HCT116 (cell line): ENCODE measurements at regions not wholly inside any gene's neighbourhood (a gene's known extent, or its start where the extent isn't known, plus 50 kb on each side); places are given as distances from the start of the nearest gene placed in this dataset.

Experiments used
- ATAC-seq: fragments of 200-7000 bp; cut with Tn5 transposase; 2 replicates; pipeline ENCODE4 v1.9.1; 2020; ENCODE audit warnings: mild to moderate bottlenecking, moderate library complexity
- BruUV-seq: library from RNA; stranded (reverse); fragments of 400-500 nt; replicated peaks from 2 replicates; lab custom pipeline; 2021; lab: Mats Ljungman, UMichigan
- CTCF ChIA-PET: fragments of 300-600 bp; sonication (Branson Sonifier 250); formaldehyde crosslinking; loops from one replicate; lab custom pipeline; 2021; ENCODE audit warnings: antibody characterized with exemption; lab: Charles Lee
- POLR2A ChIA-PET: fragments of 300-600, 350-600 bp; sonication (Branson Sonifier 250); formaldehyde crosslinking; loops from one replicate; lab custom pipeline; 2021; ENCODE audit warnings: antibody characterized with exemption; lab: Charles Lee
- RAD21 ChIA-PET, 2 experiments: fragments of 300-600 bp; sonication (Branson Sonifier 250); formaldehyde crosslinking; loops; one replicate each; lab custom pipeline; 2023; ENCODE audit warnings: low total read pairs in 2 of 2; ENCODE audit not compliant: uncharacterized antibody in 2 of 2, unreplicated experiment in 2 of 2, low non-redundant PET in 1 of 2; lab: Charles Lee
- DNase-seq: peaks from one replicate; pipeline ENCODE4 v3.0.0-alpha.2; 2010; ENCODE audit warnings: low read depth, low spot score
- H2AFZ ChIP-seq: fragments of 200-600 bp; shearing (Covaris generic), sonication (generic); 2 replicates; pipeline ENCODE4 v1.6.1; 2017; ENCODE audit warnings: low read depth, mixed run types, mixed read lengths, antibody characterized with exemption, low read length; ENCODE audit not compliant: poor library complexity, severe bottlenecking
- H3K27ac ChIP-seq: 2 replicates; pipeline ENCODE4 v1.5.1; 2012; ENCODE audit warnings: low read depth, low read length
- H3K27me3 ChIP-seq: fragments of 200-600 bp; sonication (generic); 2 replicates; pipeline ENCODE4 v1.6.1; 2016; ENCODE audit warnings: mixed run types, low read length, mixed read lengths; ENCODE audit not compliant: insufficient read depth
- H3K36me3 ChIP-seq, 2 experiments: fragments of 200-500 bp in 1 of 2; fragments of 200-600 bp in 1 of 2; sonication (Bioruptor generic) in 1 of 2; sonication (generic) in 1 of 2; 2 replicates each; pipeline versions ENCODE4 v1.5.1 to v1.6.1; 2014 to 2016; ENCODE audit warnings: low read length in 2 of 2, inconsistent platforms in 1 of 2, mixed read lengths in 1 of 2, mixed run types in 1 of 2; ENCODE audit not compliant: insufficient read depth in 2 of 2, control insufficient read depth in 1 of 2
- H3K4me1 ChIP-seq, 2 experiments: fragments of 200-600 bp in 1 of 2; sonication (generic) in 1 of 2; 2 replicates each; pipeline versions ENCODE4 v1.5.1 to v1.6.1; 2012 to 2017; ENCODE audit warnings: low read length in 2 of 2, inconsistent platforms in 1 of 2, mild to moderate bottlenecking in 1 of 2, mixed read lengths in 1 of 2, mixed run types in 1 of 2, moderate library complexity in 1 of 2; ENCODE audit not compliant: insufficient read depth in 2 of 2, control insufficient read depth in 1 of 2
- H3K4me2 ChIP-seq: fragments of 200-600 bp; sonication (generic); 2 replicates; pipeline ENCODE4 v1.6.1; 2017; ENCODE audit warnings: mixed run types, low read length, mixed read lengths
- H3K4me3 ChIP-seq, 2 experiments: fragments of 200-600 bp in 1 of 2; sonication (generic) in 1 of 2; replicated peaks in 1 of 2; 2 replicates each; pipeline ENCODE4 v1.5.1; 2011 to 2016; ENCODE audit warnings: low read length in 2 of 2, control low read depth in 1 of 2, low read depth in 1 of 2, mild to moderate bottlenecking in 1 of 2, mixed read lengths in 1 of 2, mixed run types in 1 of 2
- H3K79me2 ChIP-seq: fragments of 200-600 bp; sonication (generic); 2 replicates; pipeline ENCODE4 v1.6.1; 2017; ENCODE audit warnings: mild to moderate bottlenecking, mixed run types, low read length, moderate library complexity, mixed read lengths; ENCODE audit not compliant: insufficient read depth
- H3K9ac ChIP-seq: fragments of 200-600 bp; sonication (generic); 2 replicates; pipeline ENCODE4 v1.6.1; 2016; ENCODE audit warnings: low read length, mixed read lengths
- H3K9me2 ChIP-seq: fragments of 200-600 bp; sonication (generic), shearing (Covaris generic); 2 replicates; pipeline ENCODE4 v1.6.1; 2017; ENCODE audit warnings: mixed run types, mild to moderate bottlenecking, moderate library complexity; ENCODE audit not compliant: insufficient read depth
- H3K9me3 ChIP-seq, 2 experiments: fragments of 200-500 bp in 1 of 2; fragments of 200-600 bp in 1 of 2; sonication (Bioruptor generic) in 1 of 2; sonication (generic) in 1 of 2; 2 replicates each; pipeline ENCODE4 v1.6.1; 2014 to 2017; ENCODE audit warnings: low read length in 2 of 2, mixed read lengths in 2 of 2, inconsistent platforms in 1 of 2, low read depth in 1 of 2, mild to moderate bottlenecking in 1 of 2, mixed run types in 1 of 2, moderate library complexity in 1 of 2; ENCODE audit not compliant: control insufficient read depth in 1 of 2, insufficient read depth in 1 of 2
- H4K20me1 ChIP-seq: fragments of 200-600 bp; sonication (generic), shearing (Covaris generic); 2 replicates; pipeline ENCODE4 v1.6.1; 2017; ENCODE audit warnings: mixed run types, mild to moderate bottlenecking, moderate library complexity; ENCODE audit not compliant: insufficient read depth
- CEBPB ChIP-seq: IDR thresholded peaks from 2 replicates; pipeline ENCODE4 v1.6.1; 2012; ENCODE audit warnings: low read depth
- ELF1 ChIP-seq: IDR thresholded peaks from 2 replicates; pipeline ENCODE4 v1.6.1; 2012; ENCODE audit warnings: low read depth, borderline replicate concordance
- EZH2 ChIP-seq: fragments of 200-600 bp; sonication (generic); IDR thresholded peaks from 2 replicates; pipeline ENCODE4 v1.6.1; 2017; ENCODE audit warnings: antibody characterized with exemption, mixed run types
- EZH2phosphoT487 ChIP-seq: fragments of 200-600 bp; IDR thresholded peaks from 2 replicates; pipeline ENCODE4 v1.6.1; 2018; ENCODE audit warnings: antibody characterized with exemption, borderline replicate concordance
- MAX ChIP-seq: IDR thresholded peaks from 2 replicates; pipeline ENCODE4 v1.6.1; 2012
- POLR2AphosphoS5 ChIP-seq: IDR thresholded peaks from 2 replicates; pipeline ENCODE4 v1.6.1; 2011; ENCODE audit warnings: mild to moderate bottlenecking, low read depth, low read length, moderate library complexity
- REST ChIP-seq: IDR thresholded peaks from 2 replicates; pipeline ENCODE4 v1.6.1; 2012; ENCODE audit warnings: low read depth
- SP1 ChIP-seq: IDR thresholded peaks from 2 replicates; pipeline ENCODE4 v1.6.1; 2012; ENCODE audit warnings: low read depth
- SRF ChIP-seq: IDR thresholded peaks from 2 replicates; pipeline ENCODE4 v1.6.1; 2012; ENCODE audit warnings: low read depth
- TCF7L2 ChIP-seq: IDR thresholded peaks from 2 replicates; pipeline ENCODE4 v1.7.0; 2011; ENCODE audit warnings: borderline replicate concordance, inconsistent platforms; ENCODE audit not compliant: insufficient read depth, insufficient read length; ENCODE audit errors: extremely low read depth
- ZBTB33 ChIP-seq: IDR thresholded peaks from 2 replicates; pipeline ENCODE4 v1.6.1; 2011; ENCODE audit warnings: mild to moderate bottlenecking, low read length, moderate library complexity; ENCODE audit not compliant: insufficient replicate concordance; ENCODE audit errors: extremely low read depth
- intact Hi-C: fragments of 100-400 bp; cut with micrococcal nuclease; formaldehyde crosslinking; loops from 2 replicates; pipeline ENCODE4 v1.10.0; 2022

GRCh38 chr1:110734133-110734680, 59.5 kb upstream of the KCNA3 start:
- no TSS peak for BruUV-seq
- RAD21 ChIA-PET, result no interaction called here
- no peak for ATAC-seq

More at GRCh38 chr1:110734133-110734680, 59.5 kb upstream of the KCNA3 start:
- Histone ChIP-seq H3K4me3 (no peak overlapping the region), H3K9ac (no peak overlapping the region), H3K27me3 (peaks cover 69% of the 10 kb centered on the region), H3K27ac (no peak overlapping the region), H3K79me2 (no peaks in the 10 kb centered on the region), H3K4me1 (no peaks in the 10 kb centered on the region), H3K36me3 (no peaks in the 10 kb centered on the region), H3K9me3 (no peaks in the 10 kb centered on the region), H3K9me2 (no peaks in the 10 kb centered on the region), H3K4me2 (no peak overlapping the region), H2AFZ (no peak overlapping the region), H4K20me1 (no peaks in the 10 kb centered on the region)
- ChIA-PET POLR2A (no interaction called here), CTCF (no interaction called here)
- TF ChIP-seq SP1 (no peak), EZH2 (no peak), ELF1 (no peak), CEBPB (no peak), MAX (no peak), SRF (no peak), EZH2phosphoT487 (no peak), TCF7L2 (no peak), POLR2AphosphoS5 (no peak), ZBTB33 (no peak), REST (no peak)
- no peak for DNase-seq
- intact Hi-C loops, result no loop called here
